Lung (tissue), 11 donors: ENCODE measurements at regions not wholly inside any gene's neighbourhood (a gene's known extent, or its start where the extent isn't known, plus 50 kb on each side); places are given as distances from the start of the nearest gene placed in this dataset.

Experiments used
- ATAC-seq: fragments of 200-7000 bp; cut with Tn5 transposase; one replicate; pipeline ENCODE4 v1.9.1; 2020; ENCODE audit warnings: moderate number of reproducible peaks; ENCODE audit not compliant: insufficient read depth, low FRiP score
- DNase-seq, 3 donors: peaks; one replicate each; pipeline ENCODE4 v3.0.0-alpha.2; 2013 to 2017
- H3K27ac ChIP-seq, 2 donors: one replicate each; pipeline ENCODE4 v1.5.1; 2013; ENCODE audit warnings: mild to moderate bottlenecking in 2 of 2, moderate library complexity in 2 of 2, control low read depth in 1 of 2, inconsistent platforms in 1 of 2, low read depth in 1 of 2, low read length in 1 of 2
- H3K27me3 ChIP-seq, 3 donors: one replicate each; pipeline ENCODE4 v1.5.1; 2013; ENCODE audit warnings: low read length in 2 of 3; ENCODE audit not compliant: control insufficient read depth in 3 of 3, insufficient read depth in 3 of 3
- H3K36me3 ChIP-seq, 4 donors: one replicate each; pipeline ENCODE4 v1.5.1; 2013; ENCODE audit warnings: low read length in 4 of 4, mild to moderate bottlenecking in 1 of 4, moderate library complexity in 1 of 4; ENCODE audit not compliant: control insufficient read depth in 4 of 4, insufficient read depth in 4 of 4
- H3K4me1 ChIP-seq, 5 donors: one replicate each; pipeline ENCODE4 v1.5.1; 2013; ENCODE audit warnings: low read length in 5 of 5, mild to moderate bottlenecking in 2 of 5, moderate library complexity in 1 of 5; ENCODE audit not compliant: control insufficient read depth in 5 of 5, insufficient read depth in 5 of 5
- H3K4me3 ChIP-seq: one replicate; pipeline ENCODE4 v1.5.1; 2013; ENCODE audit warnings: mild to moderate bottlenecking, control low read depth, moderate library complexity
- H3K9ac ChIP-seq, 2 donors: one replicate each; pipeline ENCODE4 v1.5.1; 2013; ENCODE audit warnings: low read length in 2 of 2, control low read depth in 1 of 2; ENCODE audit not compliant: insufficient read depth in 1 of 2
- H3K9me3 ChIP-seq, 4 donors: one replicate each; pipeline ENCODE4 v1.5.1; 2013; ENCODE audit warnings: low read length in 3 of 4, mild to moderate bottlenecking in 1 of 4, moderate library complexity in 1 of 4; ENCODE audit not compliant: control insufficient read depth in 4 of 4, insufficient read depth in 3 of 4
- CTCF ChIP-seq: IDR thresholded peaks from 2 replicates; pipeline ENCODE4 v1.5.1; 2012; ENCODE audit warnings: mild to moderate bottlenecking; ENCODE audit errors: control extremely low read depth, extremely low read depth
- WGBS, 2 donors: extraction: QIAGEN DNeasy Blood & Tissue Kit; methylation state at CpG; one replicate each; pipeline ENCODE4 v1.1.7; 2013; 5-methylcytosine and 5-hydroxymethylcytosine counted together
- donor health status: control.
- donor health status: control.
- donor health status: Bipolar disorder and iron deficiency.
- donor health status: healthy.
- donor health status: DM: yes; HTN: yes; CAD: no.

- no peak for ATAC-seq
- H3K9ac ChIP-seq = no peak overlapping the region
- no peak overlapping the region for H3K4me3 ChIP-seq
- DNase-seq = peak in 2 of 3 donors; percentile 51 to 55
- H3K27me3 ChIP-seq = no peaks in the 10 kb centered on the region
- 64 to 71% methylated on average over 2 of the region's 2 CpGs for WGBS, 2 donors
- no peaks in the 10 kb centered on the region for H3K9me3 ChIP-seq
- no peak overlapping the region for H3K27ac ChIP-seq
- H3K4me1 ChIP-seq = peaks cover 2 to 38% (median 16%) of the 10 kb centered on the region in 5 donors
- TF ChIP-seq CTCF = no peak
- H3K36me3 ChIP-seq = no peaks in the 10 kb centered on the region
Measured at GRCh38 chr5:123873846-123874245, 361.9 kb downstream of the CSNK1G3 start.

GRCh38 chr5:123871373-123871772 lies 359.4 kb downstream of the CSNK1G3 start:
- 86 to 93% methylated on average over 1 of the region's 1 CpG for WGBS, 2 donors

GRCh38 chr5:123868881-123869280 lies 356.9 kb downstream of the CSNK1G3 start:
- H3K9ac ChIP-seq = no peak overlapping the region
- no peaks in the 10 kb centered on the region for H3K27me3 ChIP-seq
- no peaks in the 10 kb centered on the region for H3K9me3 ChIP-seq
- H3K4me3 ChIP-seq = no peak overlapping the region
- no peak overlapping the region for H3K27ac ChIP-seq
- TF ChIP-seq CTCF = no peak
- H3K4me1 ChIP-seq = peaks cover 0 to 9% (median 4%) of the 10 kb centered on the region in 5 donors
- DNase-seq (no peak), ATAC-seq (no peak)
- 91 to 96% methylated on average over 4 of the region's 4 CpGs for WGBS, 2 donors
- H3K36me3 ChIP-seq = no peaks in the 10 kb centered on the region

More at GRCh38 chr5:123871373-123871772, 359.4 kb downstream of the CSNK1G3 start:
- H3K4me1 ChIP-seq = peaks cover 2 to 34% (median 16%) of the 10 kb centered on the region in 5 donors
- ATAC-seq (no peak), DNase-seq (no peak)
- H3K9me3 ChIP-seq = no peaks in the 10 kb centered on the region
- no peaks in the 10 kb centered on the region for H3K27me3 ChIP-seq
- no peak for TF ChIP-seq CTCF
- no peak overlapping the region for H3K9ac ChIP-seq
- no peak overlapping the region for H3K27ac ChIP-seq
- no peaks in the 10 kb centered on the region for H3K36me3 ChIP-seq
- no peak overlapping the region for H3K4me3 ChIP-seq

- no peak overlapping the region for H3K27ac ChIP-seq
- no peak for TF ChIP-seq CTCF
- H3K36me3 ChIP-seq = no peaks in the 10 kb centered on the region
- ATAC-seq (no peak), DNase-seq (no peak)
- no peak overlapping the region for H3K9ac ChIP-seq
- H3K4me3 ChIP-seq = no peak overlapping the region
- H3K4me1 ChIP-seq = peaks cover 0 to 4% (median 2%) of the 10 kb centered on the region in 5 donors
- no peaks in the 10 kb centered on the region for H3K27me3 ChIP-seq
- no peaks in the 10 kb centered on the region for H3K9me3 ChIP-seq
Measured at GRCh38 chr5:123868267-123868666, 356.3 kb downstream of the CSNK1G3 start.
